A673 (cell line): ENCODE measurements at regions not wholly inside any gene's neighbourhood (a gene's known extent, or its start where the extent isn't known, plus 50 kb on each side); places are given as distances from the start of the nearest gene placed in this dataset.

ENCODE experiments used
- EZH2 ChIP-seq: fragments of 200-600 bp; sonication (generic); IDR thresholded peaks from 2 replicates; pipeline ENCODE4 v1.6.1; 2017; ENCODE audit warnings: borderline replicate concordance, low read depth, mild to moderate bottlenecking, mixed read lengths, antibody characterized with exemption, low read length; ENCODE audit not compliant: poor library complexity, severe bottlenecking
- TF ChIP-seq, protein P1 (sequence below): fragments of 300-800, 200-600 bp; sonication (generic); conservative IDR thresholded peaks from 2 replicates; pipeline ENCODE4 v1.5.1; 2017; ENCODE audit warnings: low read depth, mild to moderate bottlenecking, antibody characterized with exemption, low read length, moderate library complexity, mixed read lengths

DNA sequence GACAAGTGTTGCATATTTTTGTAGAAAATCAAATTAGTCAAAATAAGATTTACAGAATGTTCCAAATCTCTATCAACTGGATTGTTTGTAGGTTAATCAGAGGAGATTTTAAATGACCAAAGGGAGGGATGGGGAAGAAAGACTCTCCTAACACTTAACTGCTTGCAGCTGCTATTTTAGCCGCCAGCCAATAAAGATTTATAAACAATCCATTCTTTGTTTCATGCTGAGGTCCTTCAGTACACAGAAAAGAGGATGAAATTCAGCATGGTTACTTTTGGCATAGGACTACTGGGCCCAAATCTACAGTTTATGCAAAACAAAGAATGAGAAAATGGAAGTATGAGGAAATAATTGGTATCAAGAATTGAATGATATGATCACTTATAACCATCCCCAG is 86.4 kb upstream of the FN1 start:
- TF ChIP-seq EZH2, result no peak
- TF ChIP-seq, protein P1, sequence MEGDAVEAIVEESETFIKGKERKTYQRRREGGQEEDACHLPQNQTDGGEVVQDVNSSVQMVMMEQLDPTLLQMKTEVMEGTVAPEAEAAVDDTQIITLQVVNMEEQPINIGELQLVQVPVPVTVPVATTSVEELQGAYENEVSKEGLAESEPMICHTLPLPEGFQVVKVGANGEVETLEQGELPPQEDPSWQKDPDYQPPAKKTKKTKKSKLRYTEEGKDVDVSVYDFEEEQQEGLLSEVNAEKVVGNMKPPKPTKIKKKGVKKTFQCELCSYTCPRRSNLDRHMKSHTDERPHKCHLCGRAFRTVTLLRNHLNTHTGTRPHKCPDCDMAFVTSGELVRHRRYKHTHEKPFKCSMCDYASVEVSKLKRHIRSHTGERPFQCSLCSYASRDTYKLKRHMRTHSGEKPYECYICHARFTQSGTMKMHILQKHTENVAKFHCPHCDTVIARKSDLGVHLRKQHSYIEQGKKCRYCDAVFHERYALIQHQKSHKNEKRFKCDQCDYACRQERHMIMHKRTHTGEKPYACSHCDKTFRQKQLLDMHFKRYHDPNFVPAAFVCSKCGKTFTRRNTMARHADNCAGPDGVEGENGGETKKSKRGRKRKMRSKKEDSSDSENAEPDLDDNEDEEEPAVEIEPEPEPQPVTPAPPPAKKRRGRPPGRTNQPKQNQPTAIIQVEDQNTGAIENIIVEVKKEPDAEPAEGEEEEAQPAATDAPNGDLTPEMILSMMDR, result no peak
